ENCODE measurements at regions not wholly inside any gene's neighbourhood (a gene's known extent, or its start where the extent isn't known, plus 50 kb on each side); places are given as distances from the start of the nearest gene placed in this dataset.
"Not testable (repeated sequence)": the region's sequence is repeated elsewhere in the genome, so short reads cannot be mapped to it uniquely, and the experiment has no call there.

GRCh38 chr2:89828961-89829631 lies 1137.6 kb downstream of the RPIA start:
- TF ChIP-seq NFE2L2 (IDR thresholded peaks at IDR 0.05; ENCODE audit: low read depth, low read length); CTCF (conservative IDR thresholded peaks at IDR 0.05; ENCODE audit: low read depth, low read length); RFX5 (IDR thresholded peaks at IDR 0.05; ENCODE audit: low read depth, low read length); POLR2A (IDR thresholded peaks at IDR 0.05; ENCODE audit: low read depth, low read length); MAZ (IDR thresholded peaks at IDR 0.05; ENCODE audit: borderline replicate concordance, low read depth, low read length); MXI1 (IDR thresholded peaks at IDR 0.05; ENCODE audit: borderline replicate concordance, low read depth, low read length); BHLHE40 (IDR thresholded peaks at IDR 0.05; ENCODE audit: low read depth, low read length); RAD21 (IDR thresholded peaks at IDR 0.05; ENCODE audit: low read length); CEBPB (IDR thresholded peaks at IDR 0.05; ENCODE audit: low read depth, low read length); MAFK (IDR thresholded peaks at IDR 0.05; ENCODE audit: low read depth, low read length); RCOR1 (IDR thresholded peaks at IDR 0.05; ENCODE audit: insufficient replicate concordance, low read length); FOS (IDR thresholded peaks at IDR 0.05; ENCODE audit: low read depth, low read length): not testable (repeated sequence)
- TF ChIP-seq, protein P1, sequence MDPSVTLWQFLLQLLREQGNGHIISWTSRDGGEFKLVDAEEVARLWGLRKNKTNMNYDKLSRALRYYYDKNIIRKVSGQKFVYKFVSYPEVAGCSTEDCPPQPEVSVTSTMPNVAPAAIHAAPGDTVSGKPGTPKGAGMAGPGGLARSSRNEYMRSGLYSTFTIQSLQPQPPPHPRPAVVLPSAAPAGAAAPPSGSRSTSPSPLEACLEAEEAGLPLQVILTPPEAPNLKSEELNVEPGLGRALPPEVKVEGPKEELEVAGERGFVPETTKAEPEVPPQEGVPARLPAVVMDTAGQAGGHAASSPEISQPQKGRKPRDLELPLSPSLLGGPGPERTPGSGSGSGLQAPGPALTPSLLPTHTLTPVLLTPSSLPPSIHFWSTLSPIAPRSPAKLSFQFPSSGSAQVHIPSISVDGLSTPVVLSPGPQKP (IDR thresholded peaks at IDR 0.05; ENCODE audit: borderline replicate concordance, low read depth, low read length): not testable (repeated sequence)
